Activated naive CD4-positive, alpha-beta T cell treated with anti-CD3 and anti-CD28 coated beads, Interleukin-2, amount 10 ng/mL, durations not matched to agents 7 days and 5 days (primary cell): ENCODE measurements at regions not wholly inside any gene's neighbourhood (a gene's known extent, or its start where the extent isn't known, plus 50 kb on each side); places are given as distances from the start of the nearest gene placed in this dataset.

Experiments
- CTCF ChIA-PET: fragments of 350-600 bp; sonication (Branson Sonifier 250); formaldehyde crosslinking; loops from one replicate; lab custom pipeline; 2021; ENCODE audit warnings: antibody characterized with exemption; lab: Charles Lee
- DNase-seq: peaks from one replicate; pipeline ENCODE4 v3.0.0-alpha.2; 2020
- H3K27ac Mint-ChIP-seq: one replicate; pipeline ENCODE4 v1.8.0; 2021; ENCODE audit warnings: mild to moderate bottlenecking, moderate library complexity, mixed read lengths
- H3K27me3 Mint-ChIP-seq: one replicate; pipeline ENCODE4 v1.8.0; 2021; ENCODE audit warnings: mild to moderate bottlenecking, mixed read lengths
- H3K36me3 Mint-ChIP-seq: one replicate; pipeline ENCODE4 v1.8.0; 2021; ENCODE audit warnings: mixed read lengths
- H3K4me1 Mint-ChIP-seq: one replicate; pipeline ENCODE4 v1.8.0; 2021; ENCODE audit warnings: mixed read lengths
- H3K4me3 Mint-ChIP-seq: one replicate; pipeline ENCODE4 v1.8.0; 2021; ENCODE audit warnings: mild to moderate bottlenecking, moderate library complexity, mixed read lengths
- H3K9me3 Mint-ChIP-seq: one replicate; pipeline ENCODE4 v1.8.0; 2021; ENCODE audit warnings: mixed read lengths

DNA sequence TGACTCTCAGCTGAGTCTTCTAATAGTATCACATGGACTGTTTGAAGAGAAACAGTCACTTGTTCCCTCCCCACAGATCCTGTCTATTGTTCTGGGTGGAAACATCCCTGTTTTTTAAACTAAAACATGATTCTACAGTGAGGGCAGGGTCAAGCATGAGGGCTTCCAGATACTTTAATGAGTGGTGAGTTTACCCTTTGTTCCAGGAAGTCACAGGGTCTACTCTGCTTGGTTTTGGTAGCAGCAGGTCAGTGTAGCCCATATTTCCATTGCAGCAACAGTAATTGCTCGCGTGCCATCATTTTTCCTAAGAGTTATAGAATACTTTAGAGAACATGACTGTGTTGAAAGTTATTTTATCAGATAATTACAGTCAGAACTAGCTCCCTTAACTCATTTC, 87.4 kb downstream of the ZNF732 start:
- no peak overlapping the region for H3K4me3 Mint-ChIP-seq

DNA sequence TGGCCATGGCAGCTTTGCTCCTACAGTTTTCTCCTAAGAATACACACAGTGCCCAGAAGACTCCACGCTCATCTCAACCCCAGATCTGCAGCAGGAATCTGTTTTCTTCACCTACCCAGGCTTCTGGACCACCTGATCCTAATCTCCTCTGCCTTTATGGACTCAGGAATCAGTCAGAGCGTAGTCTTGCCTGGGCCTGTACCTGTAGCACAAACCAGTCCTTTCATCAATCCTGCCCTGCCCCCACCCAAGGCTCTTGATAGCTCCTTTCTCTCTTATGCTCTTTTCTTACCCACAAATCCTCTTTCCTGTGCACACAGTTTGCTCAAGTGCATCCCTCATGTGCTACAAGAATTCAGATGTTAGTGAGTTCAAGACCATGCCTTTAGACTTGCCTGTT, 89.7 kb downstream of the ZNF718 start:
- Mint-ChIP-seq H3K27ac (no peak overlapping the region), H3K4me3 (no peak overlapping the region), H3K4me1 (peaks cover 20% of the 10 kb centered on the region), H3K36me3 (peaks cover 15% of the 10 kb centered on the region), H3K9me3 (peaks cover 53% of the 10 kb centered on the region), H3K27me3 (no peaks in the 10 kb centered on the region)
- CTCF ChIA-PET, result no interaction called here
- no peak for DNase-seq

More for the DNA sequence above, 87.4 kb downstream of the ZNF732 start:
- CTCF ChIA-PET, result no interaction called here
- DNase-seq, result no peak
- Mint-ChIP-seq H3K9me3 (peaks cover 45% of the 10 kb centered on the region), H3K36me3 (peaks cover 9% of the 10 kb centered on the region), H3K27ac (no peak overlapping the region), H3K27me3 (no peaks in the 10 kb centered on the region), H3K4me1 (peaks cover 2% of the 10 kb centered on the region)
